ENCODE measurements at regions not wholly inside any gene's neighbourhood (a gene's known extent, or its start where the extent isn't known, plus 50 kb on each side); places are given as distances from the start of the nearest gene placed in this dataset.

DNA sequence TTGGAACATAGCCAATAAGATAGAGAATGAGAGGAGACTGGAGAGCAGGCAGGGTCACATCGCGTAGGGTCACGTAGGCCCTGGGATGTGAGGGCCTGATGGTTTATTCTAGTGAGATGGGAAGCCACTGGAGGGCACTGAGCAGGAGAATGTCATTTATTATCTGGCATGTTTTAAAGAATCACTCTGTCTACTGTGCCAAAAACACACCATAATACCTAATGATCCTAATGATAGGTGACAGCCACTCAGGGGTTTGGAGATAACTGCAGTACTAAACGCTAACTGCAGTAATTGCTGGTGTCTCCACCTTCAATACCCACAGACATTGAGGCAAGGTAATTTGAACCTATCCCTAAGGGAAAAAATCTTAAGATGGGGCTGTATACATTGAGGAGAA lies 185.4 kb downstream of the TTLL7 start:
- H3K9me3 ChIP-seq = no peaks in the 10 kb centered on the region
- H3K4me3 ChIP-seq = no peak overlapping the region
- H3K27ac ChIP-seq = no peak overlapping the region
- 95% methylated on average over 4 of the region's 4 CpGs for WGBS
- peaks cover 5% of the 10 kb centered on the region for H3K4me1 ChIP-seq
- no peak for DNase-seq (ENCODE audit: low spot score in 2 of 2)
- H3K27me3 ChIP-seq = no peaks in the 10 kb centered on the region
- H3K36me3 ChIP-seq = no peaks in the 10 kb centered on the region
- no peak for TF ChIP-seq EP300 (IDR thresholded peaks at IDR 0.05)
- TF ChIP-seq, protein P1, sequence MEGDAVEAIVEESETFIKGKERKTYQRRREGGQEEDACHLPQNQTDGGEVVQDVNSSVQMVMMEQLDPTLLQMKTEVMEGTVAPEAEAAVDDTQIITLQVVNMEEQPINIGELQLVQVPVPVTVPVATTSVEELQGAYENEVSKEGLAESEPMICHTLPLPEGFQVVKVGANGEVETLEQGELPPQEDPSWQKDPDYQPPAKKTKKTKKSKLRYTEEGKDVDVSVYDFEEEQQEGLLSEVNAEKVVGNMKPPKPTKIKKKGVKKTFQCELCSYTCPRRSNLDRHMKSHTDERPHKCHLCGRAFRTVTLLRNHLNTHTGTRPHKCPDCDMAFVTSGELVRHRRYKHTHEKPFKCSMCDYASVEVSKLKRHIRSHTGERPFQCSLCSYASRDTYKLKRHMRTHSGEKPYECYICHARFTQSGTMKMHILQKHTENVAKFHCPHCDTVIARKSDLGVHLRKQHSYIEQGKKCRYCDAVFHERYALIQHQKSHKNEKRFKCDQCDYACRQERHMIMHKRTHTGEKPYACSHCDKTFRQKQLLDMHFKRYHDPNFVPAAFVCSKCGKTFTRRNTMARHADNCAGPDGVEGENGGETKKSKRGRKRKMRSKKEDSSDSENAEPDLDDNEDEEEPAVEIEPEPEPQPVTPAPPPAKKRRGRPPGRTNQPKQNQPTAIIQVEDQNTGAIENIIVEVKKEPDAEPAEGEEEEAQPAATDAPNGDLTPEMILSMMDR (IDR thresholded peaks at IDR 0.05) = no peak
- TF ChIP-seq POLR2A (IDR thresholded peaks at IDR 0.05) = no peak
- no peak for TF ChIP-seq POLR2AphosphoS5 (IDR thresholded peaks at IDR 0.05)

- Histone ChIP-seq H3K4me3 (no peak overlapping the region), H3K36me3 (no peaks in the 10 kb centered on the region), H3K27me3 (no peaks in the 10 kb centered on the region), H3K9me3 (no peaks in the 10 kb centered on the region), H3K27ac (no peak overlapping the region), H3K4me1 (no peaks in the 10 kb centered on the region)
- TF ChIP-seq, protein P1 (IDR thresholded peaks at IDR 0.05) = no peak
- TF ChIP-seq EP300 (IDR thresholded peaks at IDR 0.05) (no peak), POLR2A (IDR thresholded peaks at IDR 0.05) (no peak), POLR2AphosphoS5 (IDR thresholded peaks at IDR 0.05) (no peak)
- DNase-seq (ENCODE audit: low spot score in 2 of 2) = no peak
- 82% methylated on average over 4 of the region's 4 CpGs for WGBS
These were observed 188.8 kb downstream of the TTLL7 start for GRCh38 chr1:83810144-83810543.

- TF ChIP-seq POLR2A (IDR thresholded peaks at IDR 0.05) (no peak), EP300 (IDR thresholded peaks at IDR 0.05) (no peak)
- Histone ChIP-seq H3K9me3 (no peaks in the 10 kb centered on the region), H3K4me3 (no peak overlapping the region), H3K4me1 (no peaks in the 10 kb centered on the region), H3K27ac (no peak overlapping the region), H3K27me3 (no peaks in the 10 kb centered on the region), H3K36me3 (no peaks in the 10 kb centered on the region)
- DNase-seq (ENCODE audit: low spot score in 2 of 2) = no peak
These were observed 190.4 kb downstream of the TTLL7 start for GRCh38 chr1:83808536-83808935.

DNA sequence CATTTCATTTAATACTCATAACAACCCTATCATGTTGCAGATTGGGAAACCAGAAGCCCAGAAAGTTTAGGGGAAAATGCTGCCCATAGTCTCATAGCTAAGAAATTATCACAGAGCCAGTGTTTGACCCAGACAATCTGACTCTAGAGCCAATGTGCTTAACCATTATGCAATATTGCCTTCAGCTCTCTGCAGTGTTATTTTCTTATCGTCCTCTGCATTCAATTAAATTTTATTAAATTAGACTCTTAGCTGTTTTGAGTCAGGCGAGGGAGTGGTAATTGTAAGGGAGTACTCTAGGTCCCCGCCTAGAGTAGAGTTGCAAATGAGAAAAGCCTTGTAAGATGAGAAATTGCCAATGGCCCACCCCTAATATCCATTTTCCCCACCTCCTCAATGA lies 191.1 kb downstream of the TTLL7 start:
- DNase-seq (ENCODE audit: low spot score in 2 of 2) = no peak
- no peak overlapping the region for H3K4me3 ChIP-seq
- no peaks in the 10 kb centered on the region for H3K27me3 ChIP-seq
- H3K4me1 ChIP-seq = peaks cover 1% of the 10 kb centered on the region
- H3K27ac ChIP-seq = no peak overlapping the region
- no peaks in the 10 kb centered on the region for H3K36me3 ChIP-seq
- no peaks in the 10 kb centered on the region for H3K9me3 ChIP-seq
- TF ChIP-seq POLR2A (IDR thresholded peaks at IDR 0.05) = no peak
- no peak for TF ChIP-seq EP300 (IDR thresholded peaks at IDR 0.05)
- TF ChIP-seq POLR2AphosphoS5 (IDR thresholded peaks at IDR 0.05) = no peak
- TF ChIP-seq, protein P1 (IDR thresholded peaks at IDR 0.05) = no peak
- 63% methylated on average over 3 of the region's 3 CpGs for whole genome bisulfite sequencing

DNA sequence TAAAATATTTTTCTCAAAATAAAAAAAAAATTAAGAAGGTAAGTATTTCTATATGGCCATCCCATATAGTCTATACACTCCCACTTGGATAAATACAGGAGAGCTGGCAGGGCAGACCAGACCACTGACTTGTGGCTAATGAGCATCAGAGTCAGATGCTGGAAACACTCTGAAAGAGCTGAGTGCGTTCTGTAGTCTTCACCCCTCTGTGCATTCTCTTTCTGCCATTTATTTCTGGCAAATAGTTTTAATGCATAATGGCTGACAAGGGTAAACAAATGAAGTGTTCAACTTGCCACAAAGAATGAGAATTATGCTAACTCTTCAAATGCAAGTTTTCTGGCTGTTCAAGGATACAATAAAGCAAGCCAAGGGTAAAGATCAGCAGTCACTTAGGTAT lies 191.7 kb downstream of the TTLL7 start:
- 90% methylated on average over 1 of the region's 1 CpG for WGBS
- H3K4me1 ChIP-seq = peaks cover 5% of the 10 kb centered on the region
- no peak overlapping the region for H3K27ac ChIP-seq
- no peak for DNase-seq (ENCODE audit: low spot score in 2 of 2)
- TF ChIP-seq, protein P1 (IDR thresholded peaks at IDR 0.05) = no peak
- TF ChIP-seq POLR2A (IDR thresholded peaks at IDR 0.05) = no peak
- TF ChIP-seq POLR2AphosphoS5 (IDR thresholded peaks at IDR 0.05) = no peak
- no peak for TF ChIP-seq EP300 (IDR thresholded peaks at IDR 0.05)
- H3K27me3 ChIP-seq = no peaks in the 10 kb centered on the region
- H3K9me3 ChIP-seq = no peaks in the 10 kb centered on the region
- no peak overlapping the region for H3K4me3 ChIP-seq
- H3K36me3 ChIP-seq = no peaks in the 10 kb centered on the region

- Histone ChIP-seq H3K36me3 (no peaks in the 10 kb centered on the region), H3K27me3 (no peaks in the 10 kb centered on the region), H3K4me1 (peaks cover 5% of the 10 kb centered on the region), H3K9me3 (no peaks in the 10 kb centered on the region), H3K4me3 (no peak overlapping the region), H3K27ac (no peak overlapping the region)
- 90% methylated on average over 4 of the region's 4 CpGs for WGBS
- DNase-seq (ENCODE audit: low spot score in 2 of 2) = no peak
- TF ChIP-seq EP300 (IDR thresholded peaks at IDR 0.05) = no peak
These were observed 193.0 kb downstream of the TTLL7 start for GRCh38 chr1:83805921-83806320.

Data from suprapubic skin (tissue), 4 donors.